GM21576 (cell line): ENCODE measurements at regions not wholly inside any gene's neighbourhood (a gene's known extent, or its start where the extent isn't known, plus 50 kb on each side); places are given as distances from the start of the nearest gene placed in this dataset.
"Not testable (repeated sequence)": the region's sequence is repeated elsewhere in the genome, so short reads cannot be mapped to it uniquely, and the experiment has no call there.

Experiments
- ATAC-seq: cut with Tn5 transposase; IDR thresholded peaks from one replicate; pipeline ENCODE4 v1.9.1; 2021; ENCODE audit warnings: mild to moderate bottlenecking, moderate library complexity; ENCODE audit not compliant: unreplicated experiment

DNA sequence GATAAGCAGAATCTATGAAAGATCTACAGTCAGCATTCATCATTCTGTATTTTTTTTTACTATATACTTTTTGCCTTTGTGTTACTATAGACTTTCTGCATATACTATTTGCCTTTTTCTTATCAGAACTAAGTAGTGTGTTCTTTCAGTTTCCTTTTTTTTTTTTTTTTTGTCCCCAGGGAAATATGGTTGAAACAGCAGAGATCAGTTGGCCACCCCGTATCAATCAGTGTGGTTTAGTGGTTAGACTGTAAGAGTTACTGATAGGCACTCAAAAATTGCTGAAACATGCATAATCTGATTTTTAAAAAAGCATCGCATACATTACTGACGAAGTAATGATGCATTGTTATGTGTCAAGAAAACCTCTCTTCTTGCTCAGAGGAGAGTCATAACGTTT, 990.8 kb upstream of the EDIL3 start:
- ATAC-seq, result no peak

DNA sequence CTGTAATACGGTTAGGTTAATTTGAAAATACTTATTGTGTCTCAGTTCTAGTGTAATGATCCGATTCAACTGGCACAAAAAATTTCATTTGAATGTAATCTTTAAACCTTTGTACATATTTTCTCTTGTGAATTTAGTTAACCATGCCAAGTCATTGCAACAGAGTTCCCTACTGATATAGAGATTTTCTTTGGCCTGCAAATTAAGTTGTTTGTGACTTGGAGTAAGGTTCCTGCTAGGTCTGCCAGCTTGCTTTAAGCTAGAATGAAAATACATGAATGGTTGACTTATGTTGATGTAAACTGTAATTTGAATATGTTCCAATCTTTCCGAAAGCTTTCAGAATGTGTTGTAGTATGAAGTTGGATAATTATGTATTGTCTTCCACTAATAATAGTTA, 1004.1 kb upstream of the EDIL3 start:
- no peak for ATAC-seq

DNA sequence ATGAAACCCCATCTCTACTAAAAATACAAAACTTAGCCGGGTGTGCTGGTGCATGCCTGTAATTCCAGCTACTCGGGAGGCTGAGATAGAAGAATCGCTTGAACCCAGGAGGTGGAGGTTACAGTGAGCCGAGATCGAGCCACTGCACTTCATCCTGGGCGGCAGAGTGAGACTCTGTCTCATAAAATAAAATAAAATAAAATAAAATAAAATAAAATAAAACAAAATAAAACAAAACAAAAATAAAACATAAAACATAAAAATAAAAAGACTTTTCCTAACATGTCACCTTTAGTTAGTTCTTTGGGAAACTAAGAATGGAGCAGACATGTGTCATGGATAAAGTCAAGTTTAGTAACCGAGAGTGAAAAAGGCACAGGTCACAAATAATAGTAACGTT, 1007.6 kb upstream of the EDIL3 start:
- not testable (repeated sequence) for ATAC-seq

DNA sequence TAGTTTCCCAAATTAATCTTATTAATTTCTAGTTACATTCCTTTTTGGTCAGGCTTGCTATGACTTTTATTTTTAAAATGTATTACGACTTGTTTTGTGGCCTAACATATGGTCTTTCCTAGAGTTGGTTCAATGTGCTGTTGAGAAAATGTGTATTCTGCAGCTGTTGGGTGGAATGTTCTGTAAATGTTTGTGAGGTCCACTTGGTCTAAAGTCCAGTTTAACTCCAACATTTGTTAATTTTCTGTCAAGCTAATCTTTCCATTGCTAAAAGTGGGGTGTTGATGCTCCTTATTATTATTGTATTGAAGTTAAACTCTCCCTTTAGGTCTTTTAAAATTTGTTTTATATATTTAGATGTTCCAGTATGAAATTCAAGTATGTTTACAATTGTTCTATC, 1010.8 kb upstream of the EDIL3 start:
- no peak for ATAC-seq

DNA sequence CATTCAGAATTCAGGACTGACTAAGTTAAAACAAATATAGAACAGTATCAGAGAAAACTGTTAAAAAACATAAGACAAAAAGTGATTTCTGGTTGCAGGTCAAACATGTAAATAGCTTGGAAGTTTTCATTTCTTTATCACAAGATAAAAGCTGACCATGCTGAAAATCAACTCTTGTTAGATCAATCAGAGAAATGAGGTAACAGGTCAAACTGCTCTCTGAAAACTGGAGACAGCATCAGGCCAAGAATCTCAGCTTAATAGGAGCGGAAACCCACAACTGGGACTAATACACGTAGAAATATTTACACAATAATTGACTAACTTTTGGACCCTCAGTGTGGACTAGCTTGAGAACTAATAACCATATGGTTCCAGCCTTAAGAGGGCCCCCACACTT, 1012.8 kb upstream of the EDIL3 start:
- no peak for ATAC-seq

DNA sequence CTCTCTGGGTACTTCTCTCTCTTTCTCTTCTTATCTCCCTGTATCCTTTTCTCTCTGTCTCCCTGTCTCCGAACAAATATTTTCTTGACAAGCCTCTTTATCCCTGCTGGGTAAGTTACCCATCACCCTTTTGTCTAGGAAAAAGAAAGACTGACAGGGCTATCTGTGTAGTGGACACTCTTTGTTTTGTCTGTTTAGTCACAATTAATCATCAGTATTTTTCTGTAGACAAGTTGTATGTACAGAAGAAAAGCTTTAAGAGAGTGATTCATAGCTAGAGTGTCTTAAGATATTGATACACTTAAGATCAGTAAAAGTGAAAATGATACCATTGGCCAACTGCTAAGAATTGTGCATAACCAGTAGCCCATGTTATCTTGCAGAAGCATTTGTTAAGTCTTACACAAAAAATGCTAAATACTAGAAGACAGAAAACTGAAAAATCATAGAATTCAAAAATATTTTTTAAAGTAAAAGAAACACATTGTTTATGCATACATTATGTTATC, 1043.8 kb upstream of the EDIL3 start:
- no peak for ATAC-seq

DNA sequence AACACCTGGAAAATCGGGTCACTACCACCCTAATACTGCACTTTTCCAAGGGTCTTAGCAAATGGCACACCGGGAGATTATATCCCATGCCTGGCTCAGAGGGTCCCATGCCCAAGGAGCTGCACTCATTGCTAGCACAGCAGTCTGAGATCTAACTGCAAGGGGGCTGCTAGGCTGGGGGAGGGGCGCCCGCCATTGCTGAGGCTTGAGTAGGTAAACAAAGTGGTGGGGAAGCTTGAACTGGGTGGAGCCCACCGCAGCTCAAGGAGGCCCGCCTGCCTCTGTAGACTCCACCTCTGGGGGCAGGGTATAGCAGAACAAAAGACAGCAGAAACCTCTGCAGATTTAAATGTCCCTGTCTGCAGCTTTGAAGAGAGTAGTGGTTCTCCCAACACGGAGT, 1047.0 kb upstream of the EDIL3 start:
- not testable (repeated sequence) for ATAC-seq

DNA sequence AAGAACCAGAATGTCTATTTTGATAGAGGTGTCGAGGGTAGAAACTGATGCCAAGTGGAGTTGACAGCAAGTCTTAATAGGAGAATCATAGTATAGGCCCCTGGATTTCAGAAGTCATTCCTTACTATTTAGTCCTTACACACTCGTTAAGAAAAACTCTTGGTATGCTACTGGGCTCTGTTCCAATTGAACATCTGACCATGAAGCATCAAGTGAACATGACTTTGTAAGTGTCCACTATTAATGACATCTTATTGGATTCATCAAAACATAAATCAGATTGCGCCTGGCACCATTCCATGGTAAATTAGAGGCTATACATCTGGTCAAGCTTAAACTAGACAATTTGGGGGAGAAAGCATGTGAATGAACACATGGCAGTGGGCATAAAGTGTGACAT, 1056.5 kb upstream of the EDIL3 start:
- no peak for ATAC-seq

DNA sequence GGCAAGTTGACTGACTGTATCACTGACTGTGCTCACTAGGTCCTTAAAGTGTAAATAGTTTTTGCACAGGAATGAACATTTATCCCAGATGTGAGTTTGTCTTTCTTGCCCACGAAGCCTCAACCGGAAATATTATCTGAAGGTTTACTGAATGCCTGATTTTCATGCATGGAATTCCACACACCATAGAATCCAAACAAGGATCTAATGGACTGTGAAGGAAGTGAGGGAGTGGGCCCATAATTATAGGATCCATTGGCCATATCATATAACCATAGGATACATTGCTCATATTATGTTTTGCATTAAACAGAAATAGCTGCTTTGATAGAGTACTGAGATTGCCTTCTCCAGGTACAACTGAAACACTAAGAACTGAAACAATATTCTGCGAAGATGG, 1057.2 kb upstream of the EDIL3 start:
- ATAC-seq, result no peak

DNA sequence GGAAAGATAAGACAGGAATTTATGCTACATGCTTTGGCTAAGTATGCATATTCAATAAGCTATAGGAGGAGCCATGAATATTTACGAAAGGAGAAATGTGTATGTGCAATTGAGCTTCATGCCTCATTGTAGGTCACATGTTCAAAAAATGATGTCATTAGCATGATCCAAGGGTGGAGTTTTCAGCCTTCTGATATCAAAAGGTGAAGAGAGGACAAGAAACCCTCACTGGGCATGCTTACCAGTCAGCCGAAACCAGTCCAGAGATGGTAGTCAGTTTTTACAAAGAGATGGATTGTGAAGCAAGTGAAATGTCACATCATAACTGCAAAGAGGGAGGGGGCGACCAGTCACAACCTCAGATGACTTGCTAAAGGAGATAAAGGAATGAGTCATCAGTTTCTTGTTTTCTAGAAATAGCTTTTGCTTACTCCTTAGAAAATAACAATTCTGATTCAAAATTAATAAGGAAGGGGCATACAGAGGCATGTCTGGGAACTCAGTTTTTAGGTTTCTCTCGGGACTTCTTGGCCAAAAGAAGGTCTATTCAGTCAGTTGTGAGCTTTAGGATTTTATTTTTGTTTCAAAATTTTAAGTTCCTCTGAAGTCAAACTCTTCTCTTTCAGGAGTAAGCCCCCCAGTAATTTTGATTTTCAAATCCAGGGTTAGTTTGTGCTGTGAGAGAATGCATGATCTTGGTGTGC, 1067.8 kb upstream of the EDIL3 start:
- ATAC-seq, result no peak

DNA sequence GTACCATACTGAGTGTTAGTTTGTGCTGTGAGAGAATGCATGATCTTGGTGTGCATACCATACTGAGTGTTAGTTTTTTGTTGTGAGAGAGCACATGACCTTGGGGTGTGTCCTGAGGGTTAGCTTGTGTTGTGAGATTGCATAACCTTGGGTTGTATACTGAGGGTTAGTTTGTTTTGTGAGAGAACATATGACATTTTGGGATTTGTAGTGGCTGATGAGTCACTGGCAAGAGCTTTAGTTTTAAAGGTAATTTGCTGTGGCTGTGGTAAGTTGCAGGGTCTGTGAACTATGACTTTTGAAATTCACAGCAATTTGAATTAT, 1068.3 kb upstream of the EDIL3 start:
- no peak for ATAC-seq

DNA sequence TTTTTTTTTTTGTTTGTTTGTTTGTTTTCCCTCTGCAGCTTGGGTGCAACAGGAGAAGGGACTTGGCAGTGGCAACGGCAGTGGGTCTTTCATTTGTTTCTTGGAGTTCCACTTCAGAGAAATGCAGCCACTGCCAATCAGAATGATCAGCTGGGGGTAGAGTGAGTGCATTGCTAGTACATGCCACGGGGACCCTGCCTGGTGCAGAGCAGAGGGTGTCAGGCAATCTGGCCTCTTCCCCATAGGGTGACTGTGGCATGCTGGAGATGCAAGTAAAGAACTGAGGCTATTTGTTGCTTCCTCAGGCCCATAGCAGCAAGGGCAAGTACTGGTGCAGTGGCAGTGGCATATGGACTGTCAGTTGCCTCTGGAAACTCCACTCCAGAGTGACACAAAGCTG, 1073.6 kb upstream of the EDIL3 start:
- no peak for ATAC-seq

DNA sequence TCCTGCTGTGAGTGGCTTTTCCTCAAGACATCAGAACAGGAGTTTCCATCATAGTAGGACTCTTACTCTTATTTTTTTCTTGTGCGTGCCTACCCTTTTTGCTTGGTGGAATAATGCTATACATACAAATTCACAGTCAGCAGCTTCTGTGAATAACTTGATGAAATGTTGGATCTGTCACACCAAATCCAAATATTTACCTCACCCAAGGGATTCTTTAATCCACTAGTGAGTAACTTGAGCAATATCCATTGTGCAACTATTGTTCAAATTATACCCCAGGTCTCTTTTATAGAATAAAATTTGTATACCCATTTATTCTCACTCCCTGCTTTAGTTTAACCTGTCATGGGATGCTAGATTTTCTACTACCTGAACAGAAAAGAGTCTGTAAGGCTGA, 1078.3 kb upstream of the EDIL3 start:
- ATAC-seq, result no peak

DNA sequence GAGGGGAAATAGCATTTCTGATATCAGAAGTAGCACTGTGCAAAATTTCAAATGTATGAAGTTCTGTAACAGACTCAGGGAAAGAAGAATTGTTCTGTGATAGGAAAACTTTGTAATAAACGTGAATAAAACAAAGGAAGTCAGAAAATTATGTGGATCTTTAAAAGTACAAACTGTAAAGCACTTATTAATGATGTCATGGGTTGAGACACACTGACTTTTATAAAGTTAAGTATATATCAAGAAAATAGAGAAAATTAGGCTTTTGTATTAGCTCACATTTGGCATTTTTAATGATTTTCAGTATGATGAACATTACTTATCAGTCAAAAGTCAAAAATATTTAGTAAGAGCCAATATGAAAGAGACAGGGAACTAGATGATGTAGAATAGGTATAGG, 1081.7 kb upstream of the EDIL3 start:
- no peak for ATAC-seq

DNA sequence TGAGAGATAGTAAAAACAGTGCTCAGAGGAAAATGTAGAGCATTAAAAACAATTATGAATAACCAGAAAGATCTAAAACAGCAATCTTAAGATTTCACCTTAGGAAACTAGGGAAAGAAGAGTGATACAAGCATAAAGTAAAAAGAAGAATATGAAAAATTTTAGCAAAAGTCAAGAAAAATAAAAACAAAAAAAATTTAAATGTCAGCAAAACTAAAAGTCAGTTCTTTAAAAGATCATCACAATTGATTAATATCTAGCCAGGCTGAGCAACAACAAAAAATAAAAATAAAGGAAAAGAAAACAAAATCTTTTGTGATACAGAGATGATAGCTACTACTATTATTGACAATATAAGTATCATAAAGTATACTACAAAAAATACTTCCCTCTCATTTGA, 1088.1 kb upstream of the EDIL3 start:
- no peak for ATAC-seq

DNA sequence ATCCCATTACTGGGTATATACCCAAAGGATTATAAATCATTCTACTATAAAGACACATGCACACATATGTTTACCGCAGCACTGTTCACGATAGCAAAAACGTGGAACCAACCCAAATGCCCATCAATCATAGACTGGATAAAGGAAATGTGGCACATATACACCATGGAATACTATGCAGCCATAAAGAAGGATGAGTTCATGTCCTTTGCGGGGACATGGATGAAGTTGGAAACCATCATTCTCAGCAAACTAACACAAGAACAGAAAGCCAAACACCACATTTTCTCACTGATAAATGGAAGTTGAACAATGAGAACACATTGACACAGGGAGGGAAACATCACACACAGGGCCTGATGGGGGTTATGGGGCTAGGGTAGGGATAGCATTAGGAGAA, 1090.5 kb upstream of the EDIL3 start:
- ATAC-seq, result not testable (repeated sequence)

DNA sequence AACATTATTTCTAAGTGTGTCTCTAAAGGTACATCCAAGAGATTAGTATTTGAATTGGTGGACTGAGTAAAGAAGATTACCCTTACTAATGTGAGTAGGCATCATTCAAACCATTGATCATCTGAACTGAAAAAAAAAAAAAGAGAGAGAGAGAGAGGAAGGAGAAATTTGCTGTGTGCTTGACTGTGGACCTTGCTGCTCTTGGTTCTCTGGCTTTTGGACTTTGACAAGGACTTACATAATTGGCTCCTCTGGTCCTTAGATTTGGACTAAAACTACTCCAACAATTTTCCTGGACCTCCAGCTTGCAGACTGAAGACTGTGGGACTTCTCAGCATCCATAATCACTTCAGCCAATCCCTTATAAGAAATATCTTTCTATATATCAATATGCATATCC, 1091.9 kb upstream of the EDIL3 start:
- ATAC-seq, result no peak

DNA sequence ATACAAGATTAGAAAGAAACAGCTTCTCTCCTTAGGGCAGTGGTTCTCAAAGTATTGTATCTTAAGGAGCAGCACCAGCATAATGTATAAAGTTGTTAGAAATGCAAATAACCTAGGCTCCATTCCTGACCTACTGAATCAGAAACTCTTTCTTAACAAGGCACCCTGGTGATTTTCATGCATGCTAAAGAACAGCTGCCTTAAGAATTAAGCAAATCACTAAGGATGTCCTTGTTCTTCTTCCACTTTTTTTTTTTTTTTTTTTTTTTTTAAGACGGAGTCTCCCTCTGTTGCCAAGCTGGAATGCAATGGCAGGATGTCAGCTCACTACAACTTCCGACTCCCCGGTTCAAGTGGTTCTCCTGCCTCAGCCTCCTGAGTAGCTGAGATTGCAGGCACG, 1095.2 kb upstream of the EDIL3 start:
- no peak for ATAC-seq

DNA sequence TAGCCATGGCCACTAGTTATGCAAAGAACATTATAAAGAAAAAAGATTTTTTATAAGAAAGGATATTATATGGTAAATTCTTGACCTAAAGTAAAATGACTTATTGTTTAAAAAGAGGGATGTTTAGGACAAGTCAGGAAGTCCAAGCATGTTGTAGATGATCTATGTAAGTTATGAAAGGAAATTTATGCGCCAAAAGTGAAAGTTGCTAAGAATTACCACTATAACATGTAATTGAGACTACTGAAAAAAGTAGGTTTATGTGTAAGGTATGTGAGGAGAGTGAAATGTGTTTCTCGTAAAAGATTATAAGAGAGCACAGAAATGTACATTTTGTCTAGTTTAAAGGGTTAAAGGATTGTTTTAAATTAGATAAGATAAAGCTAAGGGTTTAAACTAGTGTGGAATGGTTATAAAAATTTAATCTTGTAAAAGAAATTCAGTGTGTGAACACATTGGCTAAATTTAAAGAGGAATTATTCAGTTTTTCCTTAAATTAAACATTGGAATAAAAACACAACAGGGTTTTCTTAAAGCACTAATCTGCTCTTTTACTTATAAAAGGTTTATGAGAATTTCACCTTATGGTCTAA, 1100.4 kb upstream of the EDIL3 start:
- no peak for ATAC-seq

DNA sequence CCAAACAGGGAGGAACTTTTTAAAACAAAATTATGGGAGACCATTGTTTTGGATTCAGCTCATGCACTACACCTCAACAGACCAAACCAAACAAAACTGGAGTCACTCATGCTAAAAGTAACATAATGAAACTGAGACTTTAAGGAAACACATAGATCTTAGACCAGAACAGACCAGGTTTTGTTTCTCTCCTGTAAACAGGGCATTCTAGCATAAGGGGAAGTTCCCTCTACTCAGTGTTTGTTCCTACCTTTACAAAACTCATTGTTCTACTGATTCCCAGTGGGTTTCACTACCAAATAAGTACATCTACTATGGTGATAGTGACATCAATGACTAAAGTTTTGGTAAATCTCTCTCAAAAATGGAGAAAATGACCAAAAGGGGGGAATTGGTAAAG, 1103.6 kb upstream of the EDIL3 start:
- no peak for ATAC-seq

DNA sequence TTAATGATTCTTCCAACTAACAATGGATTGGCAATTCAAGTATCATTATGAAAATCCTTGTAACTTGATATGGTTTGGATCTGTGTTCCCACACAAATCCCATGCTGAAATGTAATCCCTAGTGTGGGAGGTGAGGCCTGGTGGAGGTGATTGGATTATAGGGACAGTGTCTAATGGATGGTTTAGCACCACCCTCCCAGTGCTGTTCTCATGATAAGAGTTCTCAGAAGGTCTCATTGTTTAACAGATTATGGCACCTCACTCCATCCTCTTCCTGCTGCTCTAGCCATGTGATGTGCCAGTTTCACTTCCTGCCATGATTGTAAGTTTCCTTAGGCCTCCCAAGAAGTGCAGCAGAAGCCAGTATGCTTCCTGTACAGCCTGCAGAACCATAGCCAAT, 1116.2 kb upstream of the EDIL3 start:
- ATAC-seq, result no peak

DNA sequence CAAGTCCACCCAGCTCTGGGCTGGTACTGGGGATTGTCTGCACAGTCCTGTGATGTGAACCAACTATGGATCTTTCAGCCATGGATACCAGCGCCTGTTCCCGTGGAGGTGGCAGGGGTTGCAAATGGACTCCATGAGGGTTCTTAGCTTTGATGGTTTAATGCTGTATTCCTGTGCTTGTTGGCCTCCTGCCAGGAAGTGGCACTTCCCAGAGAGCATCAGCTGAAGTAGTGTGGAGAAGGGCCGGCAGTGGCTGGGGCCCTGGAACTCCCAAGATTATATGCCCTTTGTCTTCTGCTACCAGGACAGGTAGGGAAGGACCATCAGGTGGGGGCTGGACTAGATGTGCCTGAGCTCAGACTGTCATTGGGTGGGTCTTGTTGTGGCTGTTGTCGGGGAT, 1104.8 kb upstream of the COX7C start:
- no peak for ATAC-seq

DNA sequence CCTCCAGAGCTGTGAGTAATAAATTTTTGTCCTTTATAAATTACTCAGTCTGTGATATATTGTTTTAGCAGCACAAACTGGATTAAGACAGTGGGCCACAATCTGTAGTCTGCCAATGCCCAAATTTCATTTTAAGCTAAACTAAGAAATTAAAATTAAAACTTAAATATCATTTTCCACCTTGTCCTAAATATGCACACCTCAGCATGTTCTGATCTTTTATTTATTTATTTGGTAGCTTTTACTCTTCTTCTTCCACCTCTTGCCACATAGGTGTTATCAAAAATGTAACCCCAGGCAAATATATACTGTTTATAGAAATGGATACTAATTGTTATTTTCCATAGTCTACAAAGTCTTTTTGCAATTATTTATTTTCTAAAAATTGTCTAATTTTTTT, 1102.2 kb upstream of the COX7C start:
- ATAC-seq, result no peak
